OCI-LY1 (cell line): ENCODE measurements at regions not wholly inside any gene's neighbourhood (a gene's known extent, or its start where the extent isn't known, plus 50 kb on each side); places are given as distances from the start of the nearest gene placed in this dataset.
"Not testable (repeated sequence)": the region's sequence is repeated elsewhere in the genome, so short reads cannot be mapped to it uniquely, and the experiment has no call there.

Source experiments
- H2AFZ ChIP-seq: fragments of 200-600 bp; sonication (generic), shearing (Covaris generic); 2 replicates; pipeline ENCODE4 v1.6.0; 2014; ENCODE audit warnings: antibody characterized with exemption, mild to moderate bottlenecking, low read length
- H3F3A ChIP-seq: fragments of 200-600 bp; sonication (generic), shearing (Covaris generic); 2 replicates; pipeline ENCODE4 v1.6.0; 2014; ENCODE audit warnings: mild to moderate bottlenecking, antibody characterized with exemption, low read length, moderate library complexity; ENCODE audit not compliant: insufficient read depth
- H3K27ac ChIP-seq: fragments of 200-600 bp; sonication (generic); 2 replicates; pipeline ENCODE4 v1.5.1; 2014; ENCODE audit warnings: low read length, mixed run types, mild to moderate bottlenecking, low read depth; ENCODE audit not compliant: poor library complexity, severe bottlenecking
- H3K27me3 ChIP-seq: fragments of 200-600 bp; sonication (generic); 2 replicates; pipeline ENCODE4 v1.6.0; 2014; ENCODE audit warnings: antibody characterized with exemption, mild to moderate bottlenecking, low read length, moderate library complexity; ENCODE audit not compliant: insufficient read depth
- H3K36me3 ChIP-seq: fragments of 200-600 bp; sonication (generic); 2 replicates; pipeline ENCODE4 v1.6.1; 2014; ENCODE audit warnings: mild to moderate bottlenecking, antibody characterized with exemption, low read length, moderate library complexity, mixed read lengths; ENCODE audit not compliant: insufficient read depth
- H3K4me1 ChIP-seq: fragments of 200-600 bp; sonication (generic); 2 replicates; pipeline ENCODE4 v1.5.1; 2014; ENCODE audit warnings: mild to moderate bottlenecking, low read length, moderate library complexity; ENCODE audit not compliant: insufficient read depth, severe bottlenecking
- H3K4me2 ChIP-seq: fragments of 200-600 bp; sonication (generic), shearing (Covaris generic); 2 replicates; pipeline ENCODE4 v1.6.1; 2014; ENCODE audit warnings: low read length
- H3K4me3 ChIP-seq: fragments of 200-600 bp; sonication (generic); 2 replicates; pipeline ENCODE4 v1.5.1; 2014; ENCODE audit warnings: low read length, low read depth, mild to moderate bottlenecking, mixed read lengths; ENCODE audit not compliant: poor library complexity, severe bottlenecking
- H3K79me2 ChIP-seq: fragments of 200-600 bp; shearing (Covaris generic); 2 replicates; pipeline ENCODE4 v1.6.1; 2016; ENCODE audit warnings: mixed run types, low read length, mixed read lengths; ENCODE audit not compliant: insufficient read depth
- H3K9ac ChIP-seq: fragments of 200-600 bp; sonication (generic), shearing (Covaris generic); 2 replicates; pipeline ENCODE4 v1.6.1; 2014; ENCODE audit warnings: mild to moderate bottlenecking, low read length, mixed read lengths
- H3K9me2 ChIP-seq: fragments of 200-600 bp; sonication (generic), shearing (Covaris generic); 2 replicates; pipeline ENCODE4 v1.6.1; 2014; ENCODE audit warnings: low read depth, mild to moderate bottlenecking, low read length, mixed read lengths
- H3K9me3 ChIP-seq: fragments of 200-600 bp; shearing (Covaris generic); 2 replicates; pipeline ENCODE4 v1.6.1; 2014; ENCODE audit warnings: low read length, mixed read lengths
- H4K20me1 ChIP-seq: fragments of 200-600 bp; sonication (generic), shearing (Covaris generic); 2 replicates; pipeline ENCODE4 v1.6.0; 2016; ENCODE audit warnings: mild to moderate bottlenecking, low read length; ENCODE audit not compliant: insufficient read depth
- EZH2 ChIP-seq: fragments of 200-600 bp; sonication (generic), shearing (Covaris generic); IDR thresholded peaks from 2 replicates; pipeline ENCODE4 v1.8.0; 2017; ENCODE audit warnings: borderline replicate concordance, mixed run types, mild to moderate bottlenecking, antibody characterized with exemption, low read length, moderate library complexity, mixed read lengths
- TF ChIP-seq, protein P1 (sequence below): fragments of 200-600 bp; sonication (generic), shearing (Covaris generic); IDR thresholded peaks from 2 replicates; pipeline ENCODE4 v1.5.1; 2017; ENCODE audit warnings: mild to moderate bottlenecking, antibody characterized with exemption, low read length, moderate library complexity, mixed read lengths

DNA sequence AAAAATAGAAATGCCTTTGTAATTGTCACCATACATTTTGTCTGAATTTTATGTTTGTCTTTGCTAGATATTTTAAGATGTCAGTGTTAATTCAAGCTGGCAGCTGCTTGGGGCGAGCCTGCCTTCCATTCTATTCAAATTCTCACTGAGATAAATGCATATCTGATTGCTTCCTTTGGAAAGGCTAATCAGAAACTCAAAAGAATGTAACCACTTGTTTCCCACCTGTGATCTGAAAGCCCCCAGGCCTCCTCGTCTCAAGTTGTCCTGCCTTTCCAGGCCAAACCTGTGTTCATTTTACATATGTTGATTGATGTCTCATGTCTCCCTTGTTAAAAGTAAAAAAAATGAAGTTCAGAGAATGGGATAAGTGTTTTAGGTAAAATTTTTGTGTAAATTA lies 318.7 kb upstream of the TECRL start:
- no peaks in the 10 kb centered on the region for H3K9me2 ChIP-seq
- no peaks in the 10 kb centered on the region for H3K36me3 ChIP-seq
- H2AFZ ChIP-seq: no peak overlapping the region
- no peaks in the 10 kb centered on the region for H4K20me1 ChIP-seq
- no peaks in the 10 kb centered on the region for H3K27me3 ChIP-seq
- H3K79me2 ChIP-seq: no peaks in the 10 kb centered on the region
- no peak overlapping the region for H3K27ac ChIP-seq
- H3K9me3 ChIP-seq: no peaks in the 10 kb centered on the region
- H3K4me3 ChIP-seq: no peak overlapping the region
- H3F3A ChIP-seq: no peaks in the 10 kb centered on the region
- no peaks in the 10 kb centered on the region for H3K4me1 ChIP-seq
- TF ChIP-seq, protein P1, sequence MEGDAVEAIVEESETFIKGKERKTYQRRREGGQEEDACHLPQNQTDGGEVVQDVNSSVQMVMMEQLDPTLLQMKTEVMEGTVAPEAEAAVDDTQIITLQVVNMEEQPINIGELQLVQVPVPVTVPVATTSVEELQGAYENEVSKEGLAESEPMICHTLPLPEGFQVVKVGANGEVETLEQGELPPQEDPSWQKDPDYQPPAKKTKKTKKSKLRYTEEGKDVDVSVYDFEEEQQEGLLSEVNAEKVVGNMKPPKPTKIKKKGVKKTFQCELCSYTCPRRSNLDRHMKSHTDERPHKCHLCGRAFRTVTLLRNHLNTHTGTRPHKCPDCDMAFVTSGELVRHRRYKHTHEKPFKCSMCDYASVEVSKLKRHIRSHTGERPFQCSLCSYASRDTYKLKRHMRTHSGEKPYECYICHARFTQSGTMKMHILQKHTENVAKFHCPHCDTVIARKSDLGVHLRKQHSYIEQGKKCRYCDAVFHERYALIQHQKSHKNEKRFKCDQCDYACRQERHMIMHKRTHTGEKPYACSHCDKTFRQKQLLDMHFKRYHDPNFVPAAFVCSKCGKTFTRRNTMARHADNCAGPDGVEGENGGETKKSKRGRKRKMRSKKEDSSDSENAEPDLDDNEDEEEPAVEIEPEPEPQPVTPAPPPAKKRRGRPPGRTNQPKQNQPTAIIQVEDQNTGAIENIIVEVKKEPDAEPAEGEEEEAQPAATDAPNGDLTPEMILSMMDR: no peak
- TF ChIP-seq EZH2: no peak
- H3K4me2 ChIP-seq: no peak overlapping the region
- no peak overlapping the region for H3K9ac ChIP-seq

DNA sequence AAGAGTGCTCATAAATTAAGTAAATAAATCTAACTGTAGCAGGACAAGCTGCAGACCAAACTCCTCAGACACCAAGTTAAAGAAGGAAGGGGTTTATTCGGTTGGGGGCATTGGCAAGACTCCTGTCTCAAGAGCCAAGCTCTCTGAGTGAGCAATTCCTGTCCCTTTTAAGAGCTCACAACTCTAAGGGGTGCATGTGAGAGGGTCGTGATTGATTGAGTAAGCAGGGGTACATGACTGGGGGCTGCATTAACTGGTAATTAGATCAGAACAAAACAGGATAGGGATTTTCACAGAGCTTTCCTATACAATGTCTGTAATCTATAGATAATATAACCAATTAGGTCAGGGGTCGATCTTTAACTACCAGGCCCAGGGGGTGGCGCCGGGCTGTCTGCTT lies 318.1 kb upstream of the TECRL start:
- not testable (repeated sequence) for H3K9ac ChIP-seq, H3K9me2 ChIP-seq, H3K27me3 ChIP-seq, H3F3A ChIP-seq, H3K79me2 ChIP-seq, H4K20me1 ChIP-seq, H3K27ac ChIP-seq, H3K36me3 ChIP-seq, H2AFZ ChIP-seq, H3K4me1 ChIP-seq, H3K4me3 ChIP-seq, H3K4me2 ChIP-seq, H3K9me3 ChIP-seq

DNA sequence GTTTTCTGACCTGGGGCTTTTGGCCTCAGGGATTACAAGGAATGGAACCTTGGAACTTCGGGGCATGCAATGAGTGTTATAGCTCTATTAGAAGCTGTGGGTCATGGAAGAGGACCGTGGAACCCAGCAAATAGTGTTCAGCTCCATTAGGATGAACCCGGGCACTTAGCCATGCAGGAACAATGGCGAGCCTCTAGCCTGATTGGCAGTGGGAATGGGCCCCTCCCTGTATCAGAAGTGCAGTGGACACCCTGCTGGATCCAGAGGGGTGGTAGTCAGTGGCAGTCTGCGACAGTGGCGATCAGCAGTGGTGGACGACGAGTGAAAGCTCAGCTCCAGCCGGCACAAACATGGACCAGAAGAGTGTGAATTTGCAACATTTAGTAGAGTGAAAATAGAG lies 315.4 kb upstream of the TECRL start:
- no peak overlapping the region for H3K27ac ChIP-seq
- H3K36me3 ChIP-seq: no peaks in the 10 kb centered on the region
- no peak overlapping the region for H3K9ac ChIP-seq
- H3K27me3 ChIP-seq: no peaks in the 10 kb centered on the region
- H3F3A ChIP-seq: no peaks in the 10 kb centered on the region
- H3K4me1 ChIP-seq: no peaks in the 10 kb centered on the region
- H3K9me3 ChIP-seq: no peaks in the 10 kb centered on the region
- TF ChIP-seq, protein P1: no peak
- no peak for TF ChIP-seq EZH2
- no peak overlapping the region for H2AFZ ChIP-seq
- no peaks in the 10 kb centered on the region for H3K79me2 ChIP-seq
- H4K20me1 ChIP-seq: no peaks in the 10 kb centered on the region
- H3K4me2 ChIP-seq: no peak overlapping the region
- H3K9me2 ChIP-seq: no peaks in the 10 kb centered on the region
- H3K4me3 ChIP-seq: no peak overlapping the region

DNA sequence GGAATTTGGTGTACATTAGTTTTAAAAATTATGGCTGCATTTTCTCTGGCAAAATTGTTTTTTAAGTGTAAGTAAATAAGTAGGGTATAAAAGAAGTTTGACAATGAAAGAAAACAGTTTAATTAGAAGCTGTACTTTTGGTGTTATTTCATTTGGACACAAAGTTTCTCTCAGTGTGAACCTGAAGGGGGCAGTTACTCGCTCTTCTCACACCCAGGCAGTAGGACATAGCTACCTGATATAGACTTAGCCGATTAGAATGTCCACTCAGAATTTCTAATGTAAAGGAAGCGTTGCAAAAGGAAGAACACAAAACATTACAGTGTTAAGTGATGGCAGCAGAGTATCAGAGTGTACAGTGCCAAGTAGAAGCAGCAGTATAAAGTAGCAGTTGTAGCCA lies 311.9 kb upstream of the TECRL start:
- TF ChIP-seq, protein P1: no peak
- no peak for TF ChIP-seq EZH2

More for the DNA sequence above, 311.9 kb upstream of the TECRL start:
- H3K4me3 ChIP-seq: no peak overlapping the region
- H3K36me3 ChIP-seq: no peaks in the 10 kb centered on the region
- H4K20me1 ChIP-seq: no peaks in the 10 kb centered on the region
- H3K27ac ChIP-seq: no peak overlapping the region
- H3F3A ChIP-seq: no peaks in the 10 kb centered on the region
- no peak overlapping the region for H2AFZ ChIP-seq
- no peaks in the 10 kb centered on the region for H3K79me2 ChIP-seq
- H3K4me1 ChIP-seq: no peaks in the 10 kb centered on the region
- no peaks in the 10 kb centered on the region for H3K9me2 ChIP-seq
- H3K9ac ChIP-seq: no peak overlapping the region
- H3K9me3 ChIP-seq: no peaks in the 10 kb centered on the region
- no peak overlapping the region for H3K4me2 ChIP-seq
- no peaks in the 10 kb centered on the region for H3K27me3 ChIP-seq
